22Rv1 (cell line): ENCODE measurements at regions not wholly inside any gene's neighbourhood (a gene's known extent, or its start where the extent isn't known, plus 50 kb on each side); places are given as distances from the start of the nearest gene placed in this dataset.
"Not testable (repeated sequence)": the region's sequence is repeated elsewhere in the genome, so short reads cannot be mapped to it uniquely, and the experiment has no call there.

ENCODE experiments used
- H3K27ac ChIP-seq: fragments of 450-650 bp; 2 replicates; pipeline ENCODE4 v1.5.1; 2017
- ZFX ChIP-seq: fragments of 450-650 bp; IDR thresholded peaks from 2 replicates; pipeline ENCODE4 v1.6.1; 2017; ENCODE audit warnings: antibody characterized with exemption, borderline replicate concordance
- TF ChIP-seq, protein P1 (sequence below): fragments of 450-650 bp; IDR thresholded peaks from 2 replicates; pipeline ENCODE4 v1.5.1; 2017; ENCODE audit warnings: mild to moderate bottlenecking

DNA sequence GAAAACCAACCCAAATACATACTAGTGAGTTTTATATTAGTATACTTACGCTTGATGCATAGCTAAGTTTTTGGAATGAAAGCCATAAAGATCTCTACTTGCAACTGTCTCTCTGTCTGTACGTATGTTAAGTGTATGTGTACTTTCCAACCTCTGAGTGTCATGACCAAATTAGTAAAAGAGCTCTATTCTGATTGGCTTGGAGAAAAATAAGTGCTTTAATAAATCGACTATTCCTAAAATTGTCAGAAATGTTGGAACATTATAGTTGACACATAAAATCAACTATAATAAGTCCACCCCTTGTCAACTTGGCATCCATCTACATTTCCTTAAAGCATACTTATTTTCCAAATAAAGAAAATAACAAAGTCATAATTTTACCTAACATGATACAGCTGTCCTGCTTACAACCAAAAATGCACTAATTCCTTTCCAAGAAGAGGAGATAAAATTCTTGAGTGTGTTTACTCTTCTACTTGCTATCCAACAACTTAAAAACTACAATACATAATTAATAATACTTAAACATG is 507.4 kb upstream of the ATP2B1 start:
- no peak for TF ChIP-seq ZFX

DNA sequence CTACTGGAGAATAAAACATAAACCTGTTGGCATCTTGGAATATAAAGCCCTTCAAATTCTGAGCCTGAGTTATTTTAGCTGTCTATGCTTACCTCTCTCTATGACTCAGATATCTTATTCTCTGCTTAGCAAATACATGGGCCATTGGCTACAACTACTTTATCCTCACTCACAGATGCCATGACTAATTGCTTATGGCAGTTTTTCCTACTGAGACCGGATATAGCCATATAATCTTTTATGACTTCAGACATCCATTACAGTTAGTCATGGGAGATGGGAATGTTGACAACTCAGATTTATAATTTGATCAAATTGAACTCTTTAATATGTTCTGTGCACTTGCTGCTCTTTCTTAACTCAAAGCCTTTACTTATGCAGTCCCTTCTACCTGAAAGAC is 502.4 kb upstream of the ATP2B1 start:
- TF ChIP-seq, protein P1, sequence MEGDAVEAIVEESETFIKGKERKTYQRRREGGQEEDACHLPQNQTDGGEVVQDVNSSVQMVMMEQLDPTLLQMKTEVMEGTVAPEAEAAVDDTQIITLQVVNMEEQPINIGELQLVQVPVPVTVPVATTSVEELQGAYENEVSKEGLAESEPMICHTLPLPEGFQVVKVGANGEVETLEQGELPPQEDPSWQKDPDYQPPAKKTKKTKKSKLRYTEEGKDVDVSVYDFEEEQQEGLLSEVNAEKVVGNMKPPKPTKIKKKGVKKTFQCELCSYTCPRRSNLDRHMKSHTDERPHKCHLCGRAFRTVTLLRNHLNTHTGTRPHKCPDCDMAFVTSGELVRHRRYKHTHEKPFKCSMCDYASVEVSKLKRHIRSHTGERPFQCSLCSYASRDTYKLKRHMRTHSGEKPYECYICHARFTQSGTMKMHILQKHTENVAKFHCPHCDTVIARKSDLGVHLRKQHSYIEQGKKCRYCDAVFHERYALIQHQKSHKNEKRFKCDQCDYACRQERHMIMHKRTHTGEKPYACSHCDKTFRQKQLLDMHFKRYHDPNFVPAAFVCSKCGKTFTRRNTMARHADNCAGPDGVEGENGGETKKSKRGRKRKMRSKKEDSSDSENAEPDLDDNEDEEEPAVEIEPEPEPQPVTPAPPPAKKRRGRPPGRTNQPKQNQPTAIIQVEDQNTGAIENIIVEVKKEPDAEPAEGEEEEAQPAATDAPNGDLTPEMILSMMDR = no peak
- no peak for TF ChIP-seq ZFX
- no peak overlapping the region for H3K27ac ChIP-seq

More for the DNA sequence above, 507.4 kb upstream of the ATP2B1 start:
- no peak overlapping the region for H3K27ac ChIP-seq

DNA sequence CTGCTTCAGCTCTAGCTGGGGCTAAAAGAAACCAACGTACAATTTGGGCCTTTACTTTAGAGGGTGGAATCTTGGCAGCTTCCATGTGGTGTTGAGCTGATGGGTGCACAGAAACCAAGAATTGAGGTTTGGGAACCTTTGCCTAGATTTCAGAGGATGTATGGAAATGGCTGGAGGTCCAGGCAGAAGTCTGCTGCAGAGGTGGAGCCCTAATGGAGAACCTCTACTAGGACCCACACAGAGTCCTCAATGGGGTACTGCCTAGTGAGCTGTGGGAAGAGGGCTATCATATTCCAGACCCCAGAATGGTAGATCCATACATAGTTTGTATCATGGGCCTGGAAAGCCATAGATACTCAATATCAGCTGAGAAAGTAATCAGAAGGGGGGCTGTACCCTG is 500.4 kb upstream of the ATP2B1 start:
- no peak for TF ChIP-seq ZFX
- TF ChIP-seq, protein P1 = no peak
- no peak overlapping the region for H3K27ac ChIP-seq

GRCh38 chr12:90208379-90208778 is 499.7 kb upstream of the ATP2B1 start:
- H3K27ac ChIP-seq = not testable (repeated sequence)

DNA sequence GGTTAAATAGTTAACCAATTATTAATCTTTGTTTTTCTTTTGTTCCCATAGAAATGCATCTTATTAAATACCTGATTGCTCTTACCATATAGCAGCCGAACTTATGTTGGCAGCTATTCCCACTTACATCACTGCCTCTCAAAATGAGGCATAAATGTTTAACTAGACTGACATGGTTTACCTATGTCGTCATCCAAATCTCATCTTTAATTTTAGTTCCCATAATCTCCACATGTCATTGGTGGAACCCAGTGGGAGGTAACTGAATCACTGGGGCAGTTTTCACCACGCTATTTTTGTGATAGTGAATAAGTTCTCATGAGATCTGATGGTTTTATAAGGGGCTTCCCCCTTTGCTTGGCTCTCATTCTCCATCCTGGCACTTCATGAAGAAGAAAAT is 499.2 kb upstream of the ATP2B1 start:
- H3K27ac ChIP-seq = no peak overlapping the region
- TF ChIP-seq, protein P1 = no peak

- TF ChIP-seq, protein P1 = no peak
- TF ChIP-seq ZFX = no peak
- no peak overlapping the region for H3K27ac ChIP-seq
Measured at GRCh38 chr12:90205165-90205564, 496.5 kb upstream of the ATP2B1 start.

DNA sequence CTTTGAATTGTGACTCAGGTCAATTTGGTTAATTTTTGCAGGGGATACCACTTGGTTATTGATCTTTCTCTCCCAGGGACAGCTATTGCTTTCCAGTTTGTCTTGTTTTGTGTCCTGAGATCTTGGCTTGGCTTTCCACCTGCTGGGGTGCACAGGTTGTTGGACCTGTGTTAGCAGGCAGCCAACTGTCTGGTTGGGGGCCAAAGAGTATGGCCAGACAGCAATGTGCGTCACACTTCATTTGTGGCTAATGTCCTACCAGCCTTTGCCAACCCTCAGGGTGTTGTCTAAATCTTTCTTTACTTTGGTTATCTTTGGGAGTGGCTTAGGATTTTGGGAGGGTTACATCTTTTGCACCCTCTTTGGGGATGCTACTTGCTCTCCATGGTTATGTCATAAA is 494.9 kb upstream of the ATP2B1 start:
- no peak for TF ChIP-seq ZFX
- TF ChIP-seq, protein P1 = no peak
- H3K27ac ChIP-seq = no peak overlapping the region

DNA sequence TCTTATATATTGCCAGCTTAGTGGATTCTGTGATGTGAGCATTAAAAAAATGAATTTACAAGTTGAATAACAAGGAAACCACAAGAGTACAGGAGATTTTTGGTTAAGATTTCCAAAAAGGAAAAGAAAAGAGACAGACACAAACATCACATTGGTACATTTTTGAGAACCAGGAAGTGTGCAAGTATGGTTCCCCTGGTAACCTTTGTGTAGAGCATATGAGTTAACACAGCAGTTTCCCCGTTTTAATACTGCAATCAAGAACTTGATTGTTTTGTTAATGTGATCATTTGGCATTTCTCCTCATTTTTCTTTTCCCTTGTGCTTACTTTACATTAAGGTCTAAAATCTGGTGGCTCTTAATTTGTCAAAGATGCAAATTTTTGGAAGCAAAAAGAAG is 490.4 kb upstream of the ATP2B1 start:
- TF ChIP-seq ZFX = no peak
- TF ChIP-seq, protein P1 = no peak
- no peak overlapping the region for H3K27ac ChIP-seq
